ENCODE measurements at regions not wholly inside any gene's neighbourhood (a gene's known extent, or its start where the extent isn't known, plus 50 kb on each side); places are given as distances from the start of the nearest gene placed in this dataset.

- TF ChIP-seq POLR2A (IDR thresholded peaks at IDR 0.05) (no peak), CTCF (IDR thresholded peaks at IDR 0.05) (no peak)
These were observed 62.6 kb upstream of the XPA start for GRCh38 chr9:97759581-97760288.

All from lower leg skin (tissue), 3 donors.